SK-N-SH treated with all-trans-retinoic acid at 6 μM for 48 hours (cell line): ENCODE measurements at regions not wholly inside any gene's neighbourhood (a gene's known extent, or its start where the extent isn't known, plus 50 kb on each side); places are given as distances from the start of the nearest gene placed in this dataset.

ENCODE experiments used
- ATAC-seq: fragments of 200-7000 bp; cut with Tn5 transposase; 3 replicates; pipeline ENCODE4 v1.9.1; 2020; ENCODE audit warnings: mild to moderate bottlenecking, moderate library complexity
- ARNTL ChIP-seq: fragments of 450-650 bp; formaldehyde crosslinking; IDR thresholded peaks from 2 replicates; pipeline ENCODE4 v1.5.0; 2020; ENCODE audit warnings: low read depth, mild to moderate bottlenecking, moderate library complexity, borderline replicate concordance
- BACH2 ChIP-seq: fragments of 250-450 bp; sonication (Bioruptor Pico); IDR thresholded peaks from 2 replicates; pipeline ENCODE4 v1.9.0; 2021; ENCODE audit warnings: mild to moderate bottlenecking, borderline replicate concordance
- ESRRG ChIP-seq: fragments of 250-450 bp; sonication (Bioruptor Pico); IDR thresholded peaks from 2 replicates; pipeline ENCODE4 v1.6.1; 2021; ENCODE audit warnings: mild to moderate bottlenecking
- GLIS3 ChIP-seq: fragments of 250-450 bp; sonication (Bioruptor Pico); IDR thresholded peaks from 2 replicates; pipeline ENCODE4 v1.5.0; 2020; ENCODE audit warnings: mild to moderate bottlenecking, moderate library complexity
- ISL1 ChIP-seq: fragments of 250-450 bp; sonication (Bioruptor Pico); IDR thresholded peaks from 2 replicates; pipeline ENCODE4 v2.1.2; 2022; ENCODE audit warnings: mild to moderate bottlenecking, moderate library complexity
- OSR1 ChIP-seq: fragments of 250-450 bp; sonication (Bioruptor Pico); IDR thresholded peaks from 2 replicates; pipeline ENCODE4 v1.8.0; 2022; ENCODE audit warnings: moderate library complexity, mild to moderate bottlenecking, inconsistent platforms
- PPARA ChIP-seq: fragments of 250-450 bp; sonication (Bioruptor Pico); IDR thresholded peaks from 2 replicates; pipeline ENCODE4 v1.5.0; 2020; ENCODE audit warnings: mild to moderate bottlenecking, borderline replicate concordance
- SNAI2 ChIP-seq: fragments of 250-450 bp; sonication (Bioruptor Pico); IDR thresholded peaks from 2 replicates; pipeline ENCODE4 v1.5.0; 2020; ENCODE audit warnings: mild to moderate bottlenecking, moderate library complexity
- TCF4 ChIP-seq: fragments of 250-450 bp; sonication (Bioruptor Pico); IDR thresholded peaks from 2 replicates; pipeline ENCODE4 v1.8.0; 2021; ENCODE audit warnings: mild to moderate bottlenecking, moderate library complexity, borderline replicate concordance
- ZC3H10 ChIP-seq: fragments of 250-450 bp; sonication (Bioruptor Pico); IDR thresholded peaks from 2 replicates; pipeline ENCODE4 v1.5.1; 2021; ENCODE audit warnings: mild to moderate bottlenecking, moderate library complexity
- ZFP30 ChIP-seq: fragments of 450-650 bp; formaldehyde crosslinking; IDR thresholded peaks from 2 replicates; pipeline ENCODE4 v1.5.0; 2022; ENCODE audit warnings: mild to moderate bottlenecking, moderate library complexity
- ZNF565 ChIP-seq: fragments of 450-650 bp; formaldehyde crosslinking; conservative IDR thresholded peaks from 2 replicates; pipeline ENCODE4 v1.5.0; 2020; ENCODE audit warnings: low read depth, mild to moderate bottlenecking, moderate library complexity
- TF ChIP-seq, protein P1 (sequence below): fragments of 250-450 bp; sonication (Bioruptor Pico); IDR thresholded peaks from 2 replicates; pipeline ENCODE4 v1.8.0; 2021; ENCODE audit warnings: low read depth, mild to moderate bottlenecking, moderate library complexity, borderline replicate concordance
- TF ChIP-seq, protein P2 (sequence below): fragments of 250-450 bp; sonication (Bioruptor Pico); IDR thresholded peaks from 2 replicates; pipeline ENCODE4 v1.5.1; 2021; ENCODE audit warnings: mild to moderate bottlenecking, moderate library complexity
- TF ChIP-seq, protein P3 (sequence below): fragments of 250-450 bp; sonication (Bioruptor Pico); IDR thresholded peaks from 2 replicates; pipeline ENCODE4 v1.5.0; 2020; ENCODE audit warnings: mild to moderate bottlenecking, moderate library complexity
- TF ChIP-seq, protein P4 (sequence below): fragments of 250-450 bp; sonication (Bioruptor Pico); IDR thresholded peaks from 2 replicates; pipeline ENCODE4 v1.8.0; 2020; ENCODE audit warnings: mild to moderate bottlenecking, moderate library complexity, borderline replicate concordance
- TF ChIP-seq, protein P5 (sequence below): fragments of 250-450 bp; sonication (Bioruptor Pico); IDR thresholded peaks from 2 replicates; pipeline ENCODE4 v1.5.1; 2020; ENCODE audit warnings: low read depth, mild to moderate bottlenecking, moderate library complexity

DNA sequence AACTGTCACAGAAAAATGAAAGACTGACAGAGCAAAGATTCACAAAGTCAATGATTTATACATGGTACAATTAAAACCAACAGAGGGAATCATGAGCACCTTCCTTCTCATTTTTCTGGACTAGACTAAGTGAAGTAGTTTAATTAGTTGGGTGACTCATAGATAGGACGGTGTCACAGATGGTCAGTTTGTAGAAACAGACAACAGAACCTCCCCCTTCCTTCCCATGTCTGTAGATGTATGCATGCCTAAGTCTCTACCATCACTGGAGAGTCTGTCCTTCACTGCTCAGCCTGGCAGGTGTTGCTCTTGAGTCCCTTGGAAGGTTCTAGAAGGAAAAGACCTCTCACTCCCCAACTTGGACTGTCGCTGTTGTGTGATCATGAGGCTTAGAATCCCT, 75.4 kb upstream of the EEF1E1 start:
- no peak for TF ChIP-seq PPARA (CRISPR knock-in tag)
- no peak for TF ChIP-seq ZFP30 (CRISPR knock-in tag)
- TF ChIP-seq, protein P1, sequence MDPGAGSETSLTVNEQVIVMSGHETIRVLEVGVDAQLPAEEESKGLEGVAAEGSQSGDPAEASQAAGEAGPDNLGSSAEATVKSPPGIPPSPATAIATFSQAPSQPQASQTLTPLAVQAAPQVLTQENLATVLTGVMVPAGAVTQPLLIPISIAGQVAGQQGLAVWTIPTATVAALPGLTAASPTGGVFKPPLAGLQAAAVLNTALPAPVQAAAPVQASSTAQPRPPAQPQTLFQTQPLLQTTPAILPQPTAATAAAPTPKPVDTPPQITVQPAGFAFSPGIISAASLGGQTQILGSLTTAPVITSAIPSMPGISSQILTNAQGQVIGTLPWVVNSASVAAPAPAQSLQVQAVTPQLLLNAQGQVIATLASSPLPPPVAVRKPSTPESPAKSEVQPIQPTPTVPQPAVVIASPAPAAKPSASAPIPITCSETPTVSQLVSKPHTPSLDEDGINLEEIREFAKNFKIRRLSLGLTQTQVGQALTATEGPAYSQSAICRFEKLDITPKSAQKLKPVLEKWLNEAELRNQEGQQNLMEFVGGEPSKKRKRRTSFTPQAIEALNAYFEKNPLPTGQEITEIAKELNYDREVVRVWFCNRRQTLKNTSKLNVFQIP (CRISPR knock-in tag) = no peak
- TF ChIP-seq SNAI2 (CRISPR knock-in tag) = no peak
- no peak for TF ChIP-seq TCF4 (CRISPR knock-in tag)
- no peak for TF ChIP-seq GLIS3 (CRISPR knock-in tag)
- no peak for TF ChIP-seq BACH2 (CRISPR knock-in tag)
- TF ChIP-seq, protein P2, sequence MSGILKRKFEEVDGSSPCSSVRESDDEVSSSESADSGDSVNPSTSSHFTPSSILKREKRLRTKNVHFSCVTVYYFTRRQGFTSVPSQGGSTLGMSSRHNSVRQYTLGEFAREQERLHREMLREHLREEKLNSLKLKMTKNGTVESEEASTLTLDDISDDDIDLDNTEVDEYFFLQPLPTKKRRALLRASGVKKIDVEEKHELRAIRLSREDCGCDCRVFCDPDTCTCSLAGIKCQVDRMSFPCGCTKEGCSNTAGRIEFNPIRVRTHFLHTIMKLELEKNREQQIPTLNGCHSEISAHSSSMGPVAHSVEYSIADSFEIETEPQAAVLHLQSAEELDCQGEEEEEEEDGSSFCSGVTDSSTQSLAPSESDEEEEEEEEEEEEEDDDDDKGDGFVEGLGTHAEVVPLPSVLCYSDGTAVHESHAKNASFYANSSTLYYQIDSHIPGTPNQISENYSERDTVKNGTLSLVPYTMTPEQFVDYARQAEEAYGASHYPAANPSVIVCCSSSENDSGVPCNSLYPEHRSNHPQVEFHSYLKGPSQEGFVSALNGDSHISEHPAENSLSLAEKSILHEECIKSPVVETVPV (CRISPR knock-in tag) = no peak
- TF ChIP-seq, protein P3, sequence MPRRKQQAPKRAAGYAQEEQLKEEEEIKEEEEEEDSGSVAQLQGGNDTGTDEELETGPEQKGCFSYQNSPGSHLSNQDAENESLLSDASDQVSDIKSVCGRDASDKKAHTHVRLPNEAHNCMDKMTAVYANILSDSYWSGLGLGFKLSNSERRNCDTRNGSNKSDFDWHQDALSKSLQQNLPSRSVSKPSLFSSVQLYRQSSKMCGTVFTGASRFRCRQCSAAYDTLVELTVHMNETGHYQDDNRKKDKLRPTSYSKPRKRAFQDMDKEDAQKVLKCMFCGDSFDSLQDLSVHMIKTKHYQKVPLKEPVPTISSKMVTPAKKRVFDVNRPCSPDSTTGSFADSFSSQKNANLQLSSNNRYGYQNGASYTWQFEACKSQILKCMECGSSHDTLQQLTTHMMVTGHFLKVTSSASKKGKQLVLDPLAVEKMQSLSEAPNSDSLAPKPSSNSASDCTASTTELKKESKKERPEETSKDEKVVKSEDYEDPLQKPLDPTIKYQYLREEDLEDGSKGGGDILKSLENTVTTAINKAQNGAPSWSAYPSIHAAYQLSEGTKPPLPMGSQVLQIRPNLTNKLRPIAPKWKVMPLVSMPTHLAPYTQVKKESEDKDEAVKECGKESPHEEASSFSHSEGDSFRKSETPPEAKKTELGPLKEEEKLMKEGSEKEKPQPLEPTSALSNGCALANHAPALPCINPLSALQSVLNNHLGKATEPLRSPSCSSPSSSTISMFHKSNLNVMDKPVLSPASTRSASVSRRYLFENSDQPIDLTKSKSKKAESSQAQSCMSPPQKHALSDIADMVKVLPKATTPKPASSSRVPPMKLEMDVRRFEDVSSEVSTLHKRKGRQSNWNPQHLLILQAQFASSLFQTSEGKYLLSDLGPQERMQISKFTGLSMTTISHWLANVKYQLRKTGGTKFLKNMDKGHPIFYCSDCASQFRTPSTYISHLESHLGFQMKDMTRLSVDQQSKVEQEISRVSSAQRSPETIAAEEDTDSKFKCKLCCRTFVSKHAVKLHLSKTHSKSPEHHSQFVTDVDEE (CRISPR knock-in tag) = no peak
- TF ChIP-seq, protein P4, sequence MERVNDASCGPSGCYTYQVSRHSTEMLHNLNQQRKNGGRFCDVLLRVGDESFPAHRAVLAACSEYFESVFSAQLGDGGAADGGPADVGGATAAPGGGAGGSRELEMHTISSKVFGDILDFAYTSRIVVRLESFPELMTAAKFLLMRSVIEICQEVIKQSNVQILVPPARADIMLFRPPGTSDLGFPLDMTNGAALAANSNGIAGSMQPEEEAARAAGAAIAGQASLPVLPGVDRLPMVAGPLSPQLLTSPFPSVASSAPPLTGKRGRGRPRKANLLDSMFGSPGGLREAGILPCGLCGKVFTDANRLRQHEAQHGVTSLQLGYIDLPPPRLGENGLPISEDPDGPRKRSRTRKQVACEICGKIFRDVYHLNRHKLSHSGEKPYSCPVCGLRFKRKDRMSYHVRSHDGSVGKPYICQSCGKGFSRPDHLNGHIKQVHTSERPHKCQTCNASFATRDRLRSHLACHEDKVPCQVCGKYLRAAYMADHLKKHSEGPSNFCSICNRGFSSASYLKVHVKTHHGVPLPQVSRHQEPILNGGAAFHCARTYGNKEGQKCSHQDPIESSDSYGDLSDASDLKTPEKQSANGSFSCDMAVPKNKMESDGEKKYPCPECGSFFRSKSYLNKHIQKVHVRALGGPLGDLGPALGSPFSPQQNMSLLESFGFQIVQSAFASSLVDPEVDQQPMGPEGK (CRISPR knock-in tag) = no peak
- TF ChIP-seq ZC3H10 (CRISPR knock-in tag) = no peak
- TF ChIP-seq, protein P5, sequence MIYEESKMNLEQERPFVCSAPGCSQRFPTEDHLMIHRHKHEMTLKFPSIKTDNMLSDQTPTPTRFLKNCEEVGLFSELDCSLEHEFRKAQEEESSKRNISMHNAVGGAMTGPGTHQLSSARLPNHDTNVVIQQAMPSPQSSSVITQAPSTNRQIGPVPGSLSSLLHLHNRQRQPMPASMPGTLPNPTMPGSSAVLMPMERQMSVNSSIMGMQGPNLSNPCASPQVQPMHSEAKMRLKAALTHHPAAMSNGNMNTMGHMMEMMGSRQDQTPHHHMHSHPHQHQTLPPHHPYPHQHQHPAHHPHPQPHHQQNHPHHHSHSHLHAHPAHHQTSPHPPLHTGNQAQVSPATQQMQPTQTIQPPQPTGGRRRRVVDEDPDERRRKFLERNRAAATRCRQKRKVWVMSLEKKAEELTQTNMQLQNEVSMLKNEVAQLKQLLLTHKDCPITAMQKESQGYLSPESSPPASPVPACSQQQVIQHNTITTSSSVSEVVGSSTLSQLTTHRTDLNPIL (CRISPR knock-in tag) = no peak
- ATAC-seq = no peak

DNA sequence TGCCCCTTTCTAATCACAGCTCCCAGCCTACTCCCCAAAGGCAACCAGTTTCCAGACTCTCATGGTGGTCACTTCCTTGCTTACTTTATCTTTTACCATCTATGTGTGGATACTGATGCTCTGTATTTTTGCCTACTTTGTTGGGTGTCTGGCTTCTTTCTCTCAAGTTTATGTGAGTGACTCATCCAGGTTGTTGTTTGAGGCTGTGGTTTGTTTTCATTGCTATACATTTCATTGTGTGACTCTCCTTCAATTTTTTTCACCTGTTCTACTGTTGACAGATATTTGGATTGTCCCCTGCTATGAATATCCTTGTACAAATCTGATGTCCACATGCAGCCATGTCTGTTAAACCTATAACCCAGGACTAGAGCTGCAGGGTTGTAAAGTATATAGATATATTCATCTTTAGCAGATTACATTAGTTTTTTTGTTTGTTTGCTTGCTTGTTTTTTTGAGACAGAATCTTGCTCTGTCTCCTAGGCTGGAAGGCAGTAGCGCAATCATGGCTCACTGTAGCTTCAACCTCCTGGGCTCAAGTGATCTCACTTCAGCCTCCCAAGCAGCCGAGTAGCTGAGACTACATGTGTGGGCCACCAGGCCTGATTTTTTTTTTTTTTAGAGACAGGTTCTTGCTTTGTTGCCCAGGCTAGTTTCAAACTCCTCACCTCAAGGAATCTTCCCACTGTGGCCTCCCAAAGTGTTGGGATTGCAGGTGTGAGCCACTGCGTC, 72.9 kb upstream of the EEF1E1 start:
- TF ChIP-seq ESRRG (CRISPR knock-in tag) (no peak), ISL1 (CRISPR knock-in tag) (no peak), ZFP30 (CRISPR knock-in tag) (no peak), ZNF565 (no peak), OSR1 (no peak), ARNTL (CRISPR knock-in tag) (no peak), TCF4 (CRISPR knock-in tag) (no peak)
- TF ChIP-seq, protein P4 (CRISPR knock-in tag) = no peak
- TF ChIP-seq, protein P2 (CRISPR knock-in tag) = no peak
- no peak for ATAC-seq
